GM19397 (cell line): ENCODE measurements at regions not wholly inside any gene's neighbourhood (a gene's known extent, or its start where the extent isn't known, plus 50 kb on each side); places are given as distances from the start of the nearest gene placed in this dataset.

Source experiments
- ATAC-seq: cut with Tn5 transposase; IDR thresholded peaks from one replicate; pipeline ENCODE4 v1.9.1; 2021; ENCODE audit warnings: mild to moderate bottlenecking, moderate library complexity; ENCODE audit not compliant: unreplicated experiment

GRCh38 chr5:167750586-167750985 lies 540.9 kb upstream of the WWC1 start:
- no peak for ATAC-seq

- ATAC-seq, result no peak
Observed at GRCh38 chr5:167752936-167753335, 538.5 kb upstream of the WWC1 start.

GRCh38 chr5:167753725-167754490 lies 537.5 kb upstream of the WWC1 start:
- ATAC-seq, result no peak

- no peak for ATAC-seq
Observed at GRCh38 chr5:167754501-167755021, 536.9 kb upstream of the WWC1 start.

GRCh38 chr5:167755420-167755819 lies 536.0 kb upstream of the WWC1 start:
- ATAC-seq, result no peak

- no peak for ATAC-seq
Observed at GRCh38 chr5:167759057-167759821, 532.2 kb upstream of the WWC1 start.

- no peak for ATAC-seq
Observed at GRCh38 chr5:167763772-167764171, 527.7 kb upstream of the WWC1 start.

GRCh38 chr5:167764641-167765289 lies 526.7 kb upstream of the WWC1 start:
- ATAC-seq, result no peak

- ATAC-seq, result no peak
Observed at GRCh38 chr5:167765352-167765751, 526.1 kb upstream of the WWC1 start.

GRCh38 chr5:167766957-167767356 lies 524.5 kb upstream of the WWC1 start:
- no peak for ATAC-seq

GRCh38 chr5:167767795-167768194 lies 523.6 kb upstream of the WWC1 start:
- ATAC-seq, result no peak

GRCh38 chr5:167769846-167770413 lies 521.5 kb upstream of the WWC1 start:
- no peak for ATAC-seq

GRCh38 chr5:167770461-167770860 lies 521.0 kb upstream of the WWC1 start:
- no peak for ATAC-seq

GRCh38 chr5:167771571-167771970 lies 519.9 kb upstream of the WWC1 start:
- ATAC-seq, result no peak

GRCh38 chr5:167773668-167774301 lies 517.7 kb upstream of the WWC1 start:
- no peak for ATAC-seq

- ATAC-seq, result no peak
Observed at GRCh38 chr5:167777746-167778145, 513.7 kb upstream of the WWC1 start.

- no peak for ATAC-seq
Observed at GRCh38 chr5:167778228-167778627, 513.2 kb upstream of the WWC1 start.

- no peak for ATAC-seq
Observed at GRCh38 chr5:167779644-167780043, 511.8 kb upstream of the WWC1 start.

GRCh38 chr5:167780177-167780576 lies 511.3 kb upstream of the WWC1 start:
- no peak for ATAC-seq

- ATAC-seq, result no peak
Observed at GRCh38 chr5:167783145-167783817, 508.2 kb upstream of the WWC1 start.
